ENCODE measurements at regions not wholly inside any gene's neighbourhood (a gene's known extent, or its start where the extent isn't known, plus 50 kb on each side); places are given as distances from the start of the nearest gene placed in this dataset.
A peak's percentile ranks its signal among the peaks of the same experiment; 100 is the strongest.

- no peak overlapping the region for H3K4ac ChIP-seq (ENCODE audit: low read depth, low read length)
- ChIA-PET CTCF (no interaction called here), POLR2A (ENCODE audit: unreplicated experiment) (no interaction called here)
- H4K5ac ChIP-seq (ENCODE audit: low read depth, low read length) = no peak overlapping the region
- dilution Hi-C loops (cut with HindIII; ENCODE audit: low sequenced_read_pairs, unreplicated experiment) = no loop called here
- no peak overlapping the region for H4K91ac ChIP-seq (ENCODE audit: insufficient read depth, low read depth, low read length)
- no peak overlapping the region; the same call in 1 of the 2 replicates for H3K18ac ChIP-seq (ENCODE audit: low read depth, low read length)
- no peak overlapping the region for H2BK15ac ChIP-seq (ENCODE audit: low read depth, low read length)
- in situ Hi-C loops (cut with MboI; ENCODE audit: low sequenced_read_pairs) = no loop called here
- no peaks in the 10 kb centered on the region for H4K20me1 ChIP-seq (ENCODE audit: insufficient read depth, low read length)
- no peak overlapping the region for H3K4me2 ChIP-seq (ENCODE audit: low read depth, low read length)
- no peak overlapping the region for H3K23ac ChIP-seq (ENCODE audit: low read depth, low read length)
- H2AFZ ChIP-seq (replicated peaks; ENCODE audit: low read length, poor library complexity) = no peak overlapping the region
- no peak overlapping the region for H4K8ac ChIP-seq (ENCODE audit: low read depth in 2 of 2, low read length in 2 of 2)
- no CpG with 5 or more reads among the region's 2 CpGs for WGBS, 2 experiments (ENCODE audit: extremely low coverage in 2 of 2, insufficient read length in 1 of 2)
- H3K9me1 ChIP-seq (ENCODE audit: insufficient read depth, low read length) = no peaks in the 10 kb centered on the region
- no peaks in the 10 kb centered on the region for H3K27me3 ChIP-seq (ENCODE audit: control insufficient read depth, insufficient read depth, low read length)
- H3K9me3 ChIP-seq (ENCODE audit: control insufficient read depth, insufficient read depth, low read length) = 0 out of 2 replicates have a peak, but pooled peaks cover 3% of the 10 kb centered on the region
- no peak overlapping the region for H3K56ac ChIP-seq (ENCODE audit: extremely low read depth, insufficient read depth, low read length)
- BruUV-seq (replicated peaks) = no TSS peak
- H2BK120ac ChIP-seq (ENCODE audit: low read depth, low read length) = no peak overlapping the region
- H2BK20ac ChIP-seq (ENCODE audit: low read depth, low read length) = no peak overlapping the region
- H3K27ac ChIP-seq (ENCODE audit: insufficient read depth, low read length) = peak overlapping the region; percentile 98; the same call in 1 of the 2 replicates
- no peak overlapping the region for H2AK5ac ChIP-seq (ENCODE audit: low read depth, low read length)
- no peaks in the 10 kb centered on the region for H3K36me3 ChIP-seq (ENCODE audit: control insufficient read depth, insufficient read depth, low read length)
- H3K4me1 ChIP-seq (ENCODE audit: control insufficient read depth, insufficient read depth, low read length) = no peaks in the 10 kb centered on the region
- intact Hi-C loops (cut with micrococcal nuclease) = no loop called here
- H3K14ac ChIP-seq (replicated peaks; ENCODE audit: low read depth, low read length) = no peak overlapping the region
- no peak overlapping the region for H2BK5ac ChIP-seq (ENCODE audit: low read depth, low read length, poor library complexity, severe bottlenecking)
- no peak overlapping the region for H2AK9ac ChIP-seq (replicated peaks; ENCODE audit: low read depth, low read length, poor library complexity)
- DNase-seq (no peak), ATAC-seq (ENCODE audit: low read depth) (no peak)
- TF ChIP-seq BHLHE40 (IDR thresholded peaks at IDR 0.05; ENCODE audit: low read depth, low read length) (no peak), FOS (IDR thresholded peaks at IDR 0.05; ENCODE audit: low read depth, low read length) (no peak), RAD21 (IDR thresholded peaks at IDR 0.05; ENCODE audit: low read length) (no peak), MAFK (IDR thresholded peaks at IDR 0.05; ENCODE audit: low read depth, low read length) (no peak), CEBPB (IDR thresholded peaks at IDR 0.05; ENCODE audit: low read depth, low read length) (no peak), MAZ (IDR thresholded peaks at IDR 0.05; ENCODE audit: borderline replicate concordance, low read depth, low read length) (no peak), CTCF (conservative IDR thresholded peaks at IDR 0.05; ENCODE audit: low read depth, low read length) (no peak), SMC3 (IDR thresholded peaks at IDR 0.05; ENCODE audit: low read depth, low read length) (no peak), CHD1 (IDR thresholded peaks at IDR 0.05; ENCODE audit: low read depth, low read length) (no peak), RFX5 (IDR thresholded peaks at IDR 0.05; ENCODE audit: low read depth, low read length) (no peak), MXI1 (IDR thresholded peaks at IDR 0.05; ENCODE audit: borderline replicate concordance, low read depth, low read length) (no peak), NFE2L2 (IDR thresholded peaks at IDR 0.05; ENCODE audit: low read depth, low read length) (no peak), POLR2A (IDR thresholded peaks at IDR 0.05; ENCODE audit: low read depth, low read length) (no peak), RCOR1 (IDR thresholded peaks at IDR 0.05; ENCODE audit: insufficient replicate concordance, low read length) (no peak)
- TF ChIP-seq, protein P1, sequence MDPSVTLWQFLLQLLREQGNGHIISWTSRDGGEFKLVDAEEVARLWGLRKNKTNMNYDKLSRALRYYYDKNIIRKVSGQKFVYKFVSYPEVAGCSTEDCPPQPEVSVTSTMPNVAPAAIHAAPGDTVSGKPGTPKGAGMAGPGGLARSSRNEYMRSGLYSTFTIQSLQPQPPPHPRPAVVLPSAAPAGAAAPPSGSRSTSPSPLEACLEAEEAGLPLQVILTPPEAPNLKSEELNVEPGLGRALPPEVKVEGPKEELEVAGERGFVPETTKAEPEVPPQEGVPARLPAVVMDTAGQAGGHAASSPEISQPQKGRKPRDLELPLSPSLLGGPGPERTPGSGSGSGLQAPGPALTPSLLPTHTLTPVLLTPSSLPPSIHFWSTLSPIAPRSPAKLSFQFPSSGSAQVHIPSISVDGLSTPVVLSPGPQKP (IDR thresholded peaks at IDR 0.05; ENCODE audit: borderline replicate concordance, low read depth, low read length) = no peak
- TF ChIP-seq, protein P2, sequence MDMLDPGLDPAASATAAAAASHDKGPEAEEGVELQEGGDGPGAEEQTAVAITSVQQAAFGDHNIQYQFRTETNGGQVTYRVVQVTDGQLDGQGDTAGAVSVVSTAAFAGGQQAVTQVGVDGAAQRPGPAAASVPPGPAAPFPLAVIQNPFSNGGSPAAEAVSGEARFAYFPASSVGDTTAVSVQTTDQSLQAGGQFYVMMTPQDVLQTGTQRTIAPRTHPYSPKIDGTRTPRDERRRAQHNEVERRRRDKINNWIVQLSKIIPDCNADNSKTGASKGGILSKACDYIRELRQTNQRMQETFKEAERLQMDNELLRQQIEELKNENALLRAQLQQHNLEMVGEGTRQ (IDR thresholded peaks at IDR 0.05; ENCODE audit: low read depth, low read length) = no peak
- no peak overlapping the region for H3K4me3 ChIP-seq (ENCODE audit: insufficient read depth, low read depth, low read length)
- H3K9ac ChIP-seq (ENCODE audit: low read depth, low read length) = no peak overlapping the region
- H3K79me1 ChIP-seq (ENCODE audit: low read depth in 1 of 2, low read length in 2 of 2) = no peaks in the 10 kb centered on the region
Measured at GRCh38 chr2:22248851-22249250, 1125.1 kb downstream of the TDRD15 start.

Measured in IMR-90 (cell line).